Esophagus squamous epithelium (tissue), 5 donors: ENCODE measurements at regions not wholly inside any gene's neighbourhood (a gene's known extent, or its start where the extent isn't known, plus 50 kb on each side); places are given as distances from the start of the nearest gene placed in this dataset.

Experiments used
- DNase-seq: peaks from one replicate; lab custom pipeline; 2025; lab: John Stamatoyannopoulos, UW
- H3K27ac ChIP-seq, 4 donors: fragments of 200-600 bp; sonication (generic); one replicate each; pipeline ENCODE4 v1.5.1; 2016 to 2019; ENCODE audit warnings: mild to moderate bottlenecking in 1 of 4
- H3K27me3 ChIP-seq, 4 donors: fragments of 200-600 bp; sonication (generic); 1 replicate in 3 of 4; 2 replicates in 1 of 4; pipeline versions ENCODE4 v1.5.1 to v1.6.0; 2017 to 2021; ENCODE audit warnings: antibody characterized with exemption in 1 of 4
- H3K36me3 ChIP-seq, 3 donors: fragments of 200-600 bp; sonication (generic); one replicate each; pipeline ENCODE4 v1.5.1; 2016 to 2019
- H3K4me1 ChIP-seq, 3 donors: fragments of 200-600 bp; sonication (generic); one replicate each; pipeline ENCODE4 v1.5.1; 2017 to 2019
- H3K4me3 ChIP-seq, 4 donors: fragments of 200-600 bp; sonication (generic); 1 replicate in 3 of 4; 2 replicates in 1 of 4; pipeline ENCODE4 v1.5.1; 2016 to 2019; ENCODE audit warnings: mild to moderate bottlenecking in 2 of 4, moderate library complexity in 1 of 4
- H3K9me3 ChIP-seq, 3 donors: fragments of 200-600 bp; sonication (generic); one replicate each; pipeline ENCODE4 v1.5.1; 2016 to 2019
- CTCF ChIP-seq, 6 experiments: fragments of 450-650 bp in 4 of 6; fragments of 200-600 bp in 2 of 6; sonication (generic) in 2 of 6; IDR thresholded peaks; one replicate each; pipeline ENCODE4 v1.5.1; 2016 to 2019; ENCODE audit warnings: antibody characterized with exemption in 6 of 6, mild to moderate bottlenecking in 4 of 6, moderate library complexity in 4 of 6
- POLR2A ChIP-seq, 4 donors: fragments of 450-650 bp; IDR thresholded peaks; one replicate each; pipeline ENCODE4 v1.6.1; 2017; ENCODE audit warnings: antibody characterized with exemption in 4 of 4, mild to moderate bottlenecking in 4 of 4, moderate library complexity in 3 of 4
- WGBS, 2 donors: methylation state at CpG; one replicate each; pipeline ENCODE4 v1.1.5; 2018; 5-methylcytosine and 5-hydroxymethylcytosine counted together
- intact Hi-C: fragments of 100-400 bp; cut with DNase I; formaldehyde crosslinking; loops from one replicate; pipeline ENCODE4 v1.15.0; 2022
- donor health status: DM: yes; HTN: yes; CAD: no.

- H3K36me3 ChIP-seq: no peaks in the 10 kb centered on the region
- H3K27ac ChIP-seq: no peak overlapping the region
- H3K27me3 ChIP-seq: no peaks in the 10 kb centered on the region
- DNase-seq: no peak
- no peak for TF ChIP-seq CTCF (IDR thresholded peaks at IDR 0.05)
- intact Hi-C loops: no loop called here
- no peak overlapping the region for H3K4me3 ChIP-seq
- H3K4me1 ChIP-seq: no peaks in the 10 kb centered on the region
- H3K9me3 ChIP-seq: no peaks in the 10 kb centered on the region
- WGBS, 2 donors: 65 to 86% methylated on average over 4 to 5 of the region's 5 CpGs
These were observed 81.4 kb upstream of the COL5A1 start for GRCh38 chr9:134560206-134560605.

DNA sequence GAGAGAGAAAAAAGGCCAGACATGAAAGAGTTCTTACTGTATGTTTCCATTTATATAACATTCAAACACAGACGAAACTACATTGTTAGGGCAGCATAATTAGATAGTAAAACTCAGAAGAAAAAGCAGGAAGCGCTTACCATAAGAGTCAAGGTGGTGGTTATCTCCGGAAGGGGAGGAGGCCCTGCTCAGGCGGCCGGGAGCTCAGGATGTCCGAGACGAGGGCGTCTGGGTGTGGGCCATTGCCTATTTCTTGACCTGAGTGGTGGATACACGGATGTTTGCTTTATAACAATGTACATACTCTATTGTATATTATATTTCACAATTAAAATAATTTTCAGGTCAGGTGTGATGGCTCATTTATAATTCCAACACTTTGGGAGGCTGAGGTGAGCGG, 80.9 kb upstream of the COL5A1 start:
- Histone ChIP-seq H3K36me3 (no peaks in the 10 kb centered on the region), H3K27me3 (no peaks in the 10 kb centered on the region), H3K4me1 (no peaks in the 10 kb centered on the region), H3K9me3 (no peaks in the 10 kb centered on the region), H3K4me3 (no peak overlapping the region), H3K27ac (no peak overlapping the region)
- TF ChIP-seq CTCF (IDR thresholded peaks at IDR 0.05) (no peak), POLR2A (IDR thresholded peaks at IDR 0.05) (no peak)
- intact Hi-C loops: no loop called here
- WGBS, 2 donors: 49 to 66% methylated on average over 9 to 10 of the region's 10 CpGs
- no peak for DNase-seq

GRCh38 chr9:134561427-134562145, 80.0 kb upstream of the COL5A1 start:
- Histone ChIP-seq H3K27ac (no peak overlapping the region), H3K36me3 (no peaks in the 10 kb centered on the region), H3K4me3 (no peak overlapping the region), H3K4me1 (no peaks in the 10 kb centered on the region), H3K9me3 (peaks cover 0 to 4% (median 0%) of the 10 kb centered on the region in 3 donors), H3K27me3 (no peaks in the 10 kb centered on the region)
- intact Hi-C loops: no loop called here
- TF ChIP-seq CTCF (IDR thresholded peaks at IDR 0.05): no peak
- TF ChIP-seq POLR2A (IDR thresholded peaks at IDR 0.05): no peak
- 84 to 91% methylated on average over 12 of the region's 12 CpGs for WGBS, 2 donors
- DNase-seq: no peak

DNA sequence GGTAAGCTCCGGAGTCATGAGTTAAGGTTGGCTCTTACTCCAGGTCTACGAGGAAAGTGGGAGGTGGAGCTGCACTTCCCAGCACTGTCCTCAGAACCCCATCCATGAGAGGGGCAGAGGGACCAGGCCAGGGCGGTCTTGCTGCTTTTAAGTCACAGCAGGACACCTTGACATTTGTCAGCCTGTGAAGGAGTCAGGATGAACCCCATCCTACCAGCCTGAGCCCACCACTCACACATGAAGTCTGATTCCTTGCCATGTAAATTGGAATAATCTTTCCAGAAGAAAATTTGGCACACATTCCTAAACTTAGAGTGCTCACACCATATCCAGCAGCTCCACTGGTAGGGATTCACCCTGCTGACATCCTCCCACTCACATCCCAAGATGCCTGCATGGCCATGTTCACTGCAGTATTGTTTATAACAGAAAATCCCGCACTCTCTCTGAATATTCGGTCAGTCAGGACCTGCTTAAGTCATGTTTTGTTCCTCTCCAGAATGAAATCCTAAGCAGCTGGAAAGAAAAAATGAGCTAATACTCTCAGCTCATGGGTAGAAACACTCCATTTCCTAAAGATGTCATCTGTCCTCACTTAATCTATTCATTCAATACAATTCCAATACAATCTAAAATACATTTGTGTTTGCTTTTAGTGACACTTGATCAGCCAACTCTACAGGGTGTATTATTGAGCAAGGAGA, 79.3 kb upstream of the COL5A1 start:
- intact Hi-C loops: no loop called here
- H3K36me3 ChIP-seq: no peaks in the 10 kb centered on the region
- H3K27me3 ChIP-seq: no peaks in the 10 kb centered on the region
- WGBS, 2 donors: 76 to 78% methylated on average over 2 to 4 of the region's 5 CpGs
- TF ChIP-seq CTCF (IDR thresholded peaks at IDR 0.05) (no peak), POLR2A (IDR thresholded peaks at IDR 0.05) (no peak)
- H3K4me3 ChIP-seq: no peak overlapping the region
- H3K4me1 ChIP-seq: no peaks in the 10 kb centered on the region
- H3K27ac ChIP-seq: no peak overlapping the region
- H3K9me3 ChIP-seq: peaks cover 0 to 11% (median 0%) of the 10 kb centered on the region in 3 donors
- no peak for DNase-seq

GRCh38 chr9:134563397-134563796, 78.2 kb upstream of the COL5A1 start:
- WGBS, 2 donors: 84 to 86% methylated on average over 4 of the region's 4 CpGs

More at GRCh38 chr9:134563397-134563796, 78.2 kb upstream of the COL5A1 start:
- intact Hi-C loops: no loop called here
- H3K9me3 ChIP-seq: peaks cover 0 to 11% (median 0%) of the 10 kb centered on the region in 3 donors
- H3K4me3 ChIP-seq: no peak overlapping the region
- H3K36me3 ChIP-seq: no peaks in the 10 kb centered on the region
- H3K27ac ChIP-seq: no peak overlapping the region
- DNase-seq: no peak
- no peaks in the 10 kb centered on the region for H3K27me3 ChIP-seq
- H3K4me1 ChIP-seq: no peaks in the 10 kb centered on the region
- TF ChIP-seq POLR2A (IDR thresholded peaks at IDR 0.05): no peak
